DOHH2 (cell line): ENCODE measurements at regions not wholly inside any gene's neighbourhood (a gene's known extent, or its start where the extent isn't known, plus 50 kb on each side); places are given as distances from the start of the nearest gene placed in this dataset.

ENCODE experiments used
- H3F3A ChIP-seq: fragments of 200-600 bp; sonication (generic), shearing (Covaris generic); 2 replicates; pipeline ENCODE4 v1.6.0; 2016; ENCODE audit warnings: antibody characterized with exemption, mild to moderate bottlenecking; ENCODE audit not compliant: control insufficient read depth, insufficient read depth
- H3K27ac ChIP-seq: fragments of 200-600 bp; sonication (generic); 2 replicates; pipeline ENCODE4 v1.5.1; 2014; ENCODE audit warnings: low read depth, mild to moderate bottlenecking, low read length, moderate library complexity
- H3K27me3 ChIP-seq: fragments of 200-600 bp; sonication (generic); 2 replicates; pipeline ENCODE4 v1.6.1; 2014; ENCODE audit warnings: mild to moderate bottlenecking, low read length, mixed read lengths; ENCODE audit not compliant: control insufficient read depth
- H3K36me3 ChIP-seq: fragments of 200-600 bp; sonication (generic); 2 replicates; pipeline ENCODE4 v1.6.1; 2014; ENCODE audit warnings: mild to moderate bottlenecking, low read length, moderate library complexity, mixed read lengths; ENCODE audit not compliant: control insufficient read depth
- H3K4me1 ChIP-seq: fragments of 200-600 bp; sonication (generic); 2 replicates; pipeline ENCODE4 v1.6.1; 2014; ENCODE audit warnings: mild to moderate bottlenecking, low read length, mixed read lengths; ENCODE audit not compliant: control insufficient read depth
- H3K4me2 ChIP-seq: fragments of 200-600 bp; sonication (generic); 2 replicates; pipeline ENCODE4 v1.6.0; 2014; ENCODE audit warnings: mild to moderate bottlenecking, low read length, moderate library complexity
- H3K4me3 ChIP-seq: fragments of 200-600 bp; sonication (generic); 2 replicates; pipeline ENCODE4 v1.5.1; 2014; ENCODE audit warnings: mild to moderate bottlenecking, low read length, mixed read lengths
- H3K79me2 ChIP-seq: fragments of 200-600 bp; sonication (generic); 2 replicates; pipeline ENCODE4 v1.6.1; 2014; ENCODE audit warnings: mild to moderate bottlenecking, low read length, mixed read lengths; ENCODE audit not compliant: control insufficient read depth
- H3K9me2 ChIP-seq: fragments of 200-600 bp; sonication (generic); replicated peaks from 2 replicates; pipeline ENCODE4 v1.6.1; 2014; ENCODE audit warnings: mild to moderate bottlenecking, low read length, mixed read lengths; ENCODE audit not compliant: control insufficient read depth
- H3K9me3 ChIP-seq: fragments of 200-600 bp; sonication (generic); 2 replicates; pipeline ENCODE4 v1.6.1; 2014; ENCODE audit warnings: antibody characterized with exemption, low read length, mixed read lengths; ENCODE audit not compliant: control insufficient read depth, insufficient read depth
- H4K20me1 ChIP-seq: fragments of 200-600 bp; sonication (generic); 2 replicates; pipeline ENCODE4 v1.6.0; 2014; ENCODE audit warnings: low read depth, mild to moderate bottlenecking, antibody characterized with exemption, low read length, moderate library complexity; ENCODE audit not compliant: control insufficient read depth, insufficient read depth
- CTCF ChIP-seq: fragments of 200-600 bp; sonication (generic); IDR thresholded peaks from one replicate; pipeline ENCODE4 v1.5.1; 2014; ENCODE audit warnings: antibody characterized with exemption, mild to moderate bottlenecking, low read depth, low read length; ENCODE audit not compliant: poor library complexity, severe bottlenecking
- EZH2phosphoT487 ChIP-seq: fragments of 200-600 bp; sonication (generic); IDR thresholded peaks from 2 replicates; pipeline ENCODE4 v1.6.1; 2017; ENCODE audit warnings: borderline replicate concordance, mild to moderate bottlenecking, antibody characterized with exemption, low read length, moderate library complexity, mixed read lengths

GRCh38 chr12:114616081-114616480 lies 67.9 kb downstream of the TBX3 start:
- Histone ChIP-seq H3K9me3 (no peaks in the 10 kb centered on the region), H3K36me3 (no peaks in the 10 kb centered on the region), H3K79me2 (no peaks in the 10 kb centered on the region), H4K20me1 (no peaks in the 10 kb centered on the region), H3F3A (no peaks in the 10 kb centered on the region), H3K27ac (no peak overlapping the region), H3K9me2 (no peaks in the 10 kb centered on the region), H3K4me2 (no peak overlapping the region), H3K4me1 (no peaks in the 10 kb centered on the region), H3K4me3 (no peak overlapping the region), H3K27me3 (no peaks in the 10 kb centered on the region)
- no peak for TF ChIP-seq CTCF
- TF ChIP-seq EZH2phosphoT487: no peak

- Histone ChIP-seq H3K9me2 (no peaks in the 10 kb centered on the region), H3K4me1 (no peaks in the 10 kb centered on the region), H3K36me3 (no peaks in the 10 kb centered on the region), H3K9me3 (no peaks in the 10 kb centered on the region), H3K4me2 (no peak overlapping the region), H3K27me3 (no peaks in the 10 kb centered on the region), H3F3A (no peaks in the 10 kb centered on the region), H3K27ac (no peak overlapping the region), H4K20me1 (no peaks in the 10 kb centered on the region), H3K79me2 (no peaks in the 10 kb centered on the region), H3K4me3 (no peak overlapping the region)
- TF ChIP-seq EZH2phosphoT487: no peak
- TF ChIP-seq CTCF: no peak
Observed at GRCh38 chr12:114614040-114614439, 69.9 kb downstream of the TBX3 start.

GRCh38 chr12:114612062-114612461 lies 71.9 kb downstream of the TBX3 start:
- Histone ChIP-seq H3K36me3 (no peaks in the 10 kb centered on the region), H3K9me3 (no peaks in the 10 kb centered on the region), H3K4me1 (no peaks in the 10 kb centered on the region), H3K79me2 (no peaks in the 10 kb centered on the region), H3K4me3 (no peak overlapping the region), H3K27me3 (no peaks in the 10 kb centered on the region), H3K4me2 (no peak overlapping the region), H4K20me1 (no peaks in the 10 kb centered on the region), H3F3A (no peaks in the 10 kb centered on the region), H3K9me2 (no peaks in the 10 kb centered on the region), H3K27ac (no peak overlapping the region)
- TF ChIP-seq CTCF (no peak), EZH2phosphoT487 (no peak)
